Endothelial cell of umbilical vein (primary cell): ENCODE measurements at regions not wholly inside any gene's neighbourhood (a gene's known extent, or its start where the extent isn't known, plus 50 kb on each side); places are given as distances from the start of the nearest gene placed in this dataset.
A peak's percentile ranks its signal among the peaks of the same experiment; 100 is the strongest.

Source experiments
- BruUV-seq: library from RNA; stranded (reverse); fragments of 400-500 nt; replicated peaks from 2 replicates; lab custom pipeline; 2021; lab: Mats Ljungman, UMichigan
- CTCF ChIA-PET: fragments of 300-600, 350-600 bp; sonication (Branson Sonifier 250); formaldehyde crosslinking; loops from one replicate; lab custom pipeline; 2021; ENCODE audit warnings: antibody characterized with exemption, inconsistent platforms; lab: Charles Lee
- POLR2A ChIA-PET: fragments of 300-600, 350-600 bp; sonication (Branson Sonifier 250); formaldehyde crosslinking; loops from one replicate; lab custom pipeline; 2021; ENCODE audit warnings: antibody characterized with exemption, inconsistent platforms; lab: Charles Lee
- DNase-seq: peaks from one replicate; pipeline ENCODE4 v3.0.0-alpha.2; 2011; ENCODE audit warnings: low read depth, low spot score
- FAIRE-seq: peaks from 2 replicates; lab custom pipeline; 2011; peaks lifted over from hg19 to GRCh38; lab: Jason Lieb, UNC
- H2AFZ ChIP-seq: 2 replicates; pipeline ENCODE4 v1.6.0; 2012; ENCODE audit warnings: low read depth, low read length, control low read depth, inconsistent platforms
- H3K27ac ChIP-seq: 2 replicates; pipeline ENCODE4 v1.5.1; 2011; ENCODE audit warnings: low read depth, mild to moderate bottlenecking, control low read depth, low read length, moderate library complexity; ENCODE audit not compliant: insufficient read depth
- H3K27me3 ChIP-seq, 2 experiments: 2 replicates each; pipeline versions ENCODE4 v1.6.0 to v1.6.1; 2011; ENCODE audit warnings: low read length in 2 of 2, mixed read lengths in 1 of 2; ENCODE audit not compliant: control insufficient read depth in 2 of 2, insufficient read depth in 2 of 2
- H3K36me3 ChIP-seq, 2 experiments: 2 replicates in 1 of 2; 3 replicates in 1 of 2; pipeline ENCODE4 v1.5.1; 2011; ENCODE audit warnings: low read length in 2 of 2, mild to moderate bottlenecking in 1 of 2, moderate library complexity in 1 of 2; ENCODE audit not compliant: control insufficient read depth in 2 of 2, insufficient read depth in 2 of 2; ENCODE audit errors: extremely low read depth in 1 of 2
- H3K4me1 ChIP-seq: 3 replicates; pipeline ENCODE4 v1.5.1; 2011; ENCODE audit warnings: mild to moderate bottlenecking, low read length; ENCODE audit not compliant: control insufficient read depth, insufficient read depth; ENCODE audit errors: extremely low read depth
- H3K4me2 ChIP-seq: 2 replicates; pipeline ENCODE4 v1.6.1; 2011; ENCODE audit warnings: low read length, control low read depth, mixed read lengths; ENCODE audit not compliant: insufficient read depth
- H3K4me3 ChIP-seq, 3 experiments: fragments of 200-600 bp in 1 of 3; sonication (generic), shearing (Covaris generic) in 1 of 3; replicated peaks in 1 of 3; 2 replicates each; pipeline ENCODE4 v1.5.1; 2011 to 2016; ENCODE audit warnings: control low read depth in 3 of 3, low read length in 3 of 3, mild to moderate bottlenecking in 2 of 3, inconsistent platforms in 1 of 3, low read depth in 1 of 3, moderate library complexity in 1 of 3; ENCODE audit not compliant: insufficient read depth in 1 of 3
- H3K79me2 ChIP-seq: 2 replicates; pipeline ENCODE4 v1.6.0; 2012; ENCODE audit warnings: low read length, inconsistent platforms; ENCODE audit not compliant: control insufficient read depth, insufficient read depth
- H3K9ac ChIP-seq: replicated peaks from 2 replicates; pipeline ENCODE3; 2011; ENCODE audit warnings: low read length, control low read depth; ENCODE audit not compliant: insufficient read depth; ENCODE audit errors: extremely low read depth
- H3K9me1 ChIP-seq: replicated peaks from 3 replicates; pipeline ENCODE4 v1.6.0; 2011; ENCODE audit warnings: mild to moderate bottlenecking, low read length; ENCODE audit not compliant: control insufficient read depth, insufficient read depth; ENCODE audit errors: extremely low read depth
- H3K9me3 ChIP-seq: replicated peaks from 2 replicates; pipeline ENCODE4 v1.5.1; 2012; ENCODE audit warnings: low read length, inconsistent platforms; ENCODE audit not compliant: control insufficient read depth, insufficient read depth
- H4K20me1 ChIP-seq: replicated peaks from 2 replicates; pipeline ENCODE3; 2011; ENCODE audit warnings: mild to moderate bottlenecking, low read length; ENCODE audit not compliant: control insufficient read depth, insufficient read depth; ENCODE audit errors: extremely low read depth
- CTCF ChIP-seq, 2 donors: IDR thresholded peaks; 1 replicate in 1 of 2; 2 replicates in 1 of 2; pipeline ENCODE4 v1.5.1; 2011; ENCODE audit warnings: low read length in 2 of 2, mild to moderate bottlenecking in 2 of 2, moderate library complexity in 2 of 2, control low read depth in 1 of 2, inconsistent platforms in 1 of 2, low read depth in 1 of 2; ENCODE audit not compliant: insufficient read depth in 1 of 2; ENCODE audit errors: extremely low read depth in 1 of 2
- FOS ChIP-seq: IDR thresholded peaks from 2 replicates; pipeline ENCODE4 v1.6.1; 2011; ENCODE audit warnings: mild to moderate bottlenecking, low read length, moderate library complexity, borderline replicate concordance; ENCODE audit not compliant: insufficient read depth
- JUN ChIP-seq: IDR thresholded peaks from 2 replicates; pipeline ENCODE4 v1.6.1; 2011; ENCODE audit warnings: borderline replicate concordance, low read depth; ENCODE audit not compliant: insufficient read length, insufficient read depth
- MAX ChIP-seq: IDR thresholded peaks from 2 replicates; pipeline ENCODE4 v1.6.1; 2011; ENCODE audit not compliant: insufficient read depth, insufficient read length
- MYC ChIP-seq: IDR thresholded peaks from one replicate; pipeline ENCODE4 v1.6.1; 2011; ENCODE audit warnings: mild to moderate bottlenecking, low read depth, low read length
- POLR2A ChIP-seq: IDR thresholded peaks from 2 replicates; pipeline ENCODE4 v1.6.1; 2012; ENCODE audit warnings: low read depth, mild to moderate bottlenecking, control low read depth, low read length
- dilution Hi-C: fragments of 300-500 bp; cut with MboI; formaldehyde crosslinking; loops from one replicate; pipeline ENCODE4 v1.15.0; 2019; ENCODE audit warnings: low sequenced_read_pairs; ENCODE audit not compliant: extremely low pct_ligation_motif_present
- intact Hi-C: fragments of 100-400 bp; cut with micrococcal nuclease; formaldehyde crosslinking; loops from one replicate; pipeline ENCODE4 v1.10.0; 2022

- intact Hi-C loops, result no loop called here
These were observed 388.2 kb downstream of the FAM170A start for GRCh38 chr5:120017513-120017912.

More at GRCh38 chr5:120017513-120017912, 388.2 kb downstream of the FAM170A start:
- DNase-seq (no peak), FAIRE-seq (no peak)
- dilution Hi-C loops, result no loop called here
- BruUV-seq, result no TSS peak
- Histone ChIP-seq H3K36me3 (no peaks in the 10 kb centered on the region), H3K9ac (no peak overlapping the region), H3K4me2 (no peak overlapping the region), H4K20me1 (no peaks in the 10 kb centered on the region), H3K9me1 (no peaks in the 10 kb centered on the region), H2AFZ (no peak overlapping the region), H3K4me3 (no peak overlapping the region), H3K4me1 (no peaks in the 10 kb centered on the region), H3K9me3 (no peaks in the 10 kb centered on the region), H3K79me2 (no peaks in the 10 kb centered on the region), H3K27ac (no peak overlapping the region), H3K27me3 (no peaks in the 10 kb centered on the region)
- TF ChIP-seq POLR2A, result no peak
- TF ChIP-seq FOS, result peak; percentile 64
- TF ChIP-seq JUN, result no peak
- no peak for TF ChIP-seq CTCF (IDR thresholded peaks at IDR 0.05; ENCODE audit: extremely low read depth in 1 of 2, insufficient read depth in 1 of 2, low read depth in 1 of 2, low read length in 2 of 2)
- no peak for TF ChIP-seq MYC
- no peak for TF ChIP-seq MAX
- ChIA-PET POLR2A (no interaction called here), CTCF (interaction anchor here (0.7 to 1.5 kb wide), 2 partner anchors 16 to 174 kb away, joined by 3 read pairs; no protein-coding TSS in a partner anchor)
